ENCODE measurements at regions not wholly inside any gene's neighbourhood (a gene's known extent, or its start where the extent isn't known, plus 50 kb on each side); places are given as distances from the start of the nearest gene placed in this dataset.

- no peak overlapping the region for H3K4me3 ChIP-seq (ENCODE audit: low read depth, low read length)
- no peak for DNase-seq (ENCODE audit: low read depth)
- no peak for TF ChIP-seq CTCF (conservative IDR thresholded peaks at IDR 0.05; ENCODE audit: low read depth, low read length)
Measured at GRCh38 chr3:24943961-24944360, 449.3 kb upstream of the THRB start.

DNA sequence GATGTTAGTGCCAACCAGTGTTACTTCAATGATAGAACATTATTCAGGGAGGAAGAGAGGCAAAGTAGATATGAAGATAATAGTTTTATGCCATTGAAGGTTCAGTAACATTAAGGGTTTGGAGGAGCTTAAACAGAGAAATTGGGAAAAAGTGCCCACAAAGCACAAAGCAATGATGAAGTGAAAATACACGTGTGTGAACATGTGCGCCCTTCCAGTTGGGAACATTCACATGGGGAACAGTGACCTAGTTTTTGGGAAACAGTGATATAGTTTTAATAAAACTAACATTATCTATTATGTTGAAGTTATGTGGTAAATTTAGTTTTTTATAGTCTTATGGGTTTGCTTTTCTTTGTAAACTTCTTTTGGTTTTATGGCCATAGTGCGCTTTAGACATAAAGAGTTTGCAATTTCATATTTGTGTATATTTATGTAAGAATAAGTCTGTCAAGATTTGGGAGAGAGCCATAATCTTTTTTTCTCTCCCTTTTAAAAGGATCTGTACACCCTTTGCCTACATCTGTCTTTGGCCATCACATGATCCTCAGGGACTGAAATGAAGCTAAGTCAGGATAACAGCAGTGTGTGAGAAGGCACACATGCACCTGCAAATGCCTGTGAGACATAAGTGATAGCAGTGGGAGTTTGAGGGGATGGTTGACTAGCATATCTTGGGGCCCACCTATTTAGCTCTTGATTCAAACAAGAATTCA, 450.3 kb upstream of the THRB start:
- TF ChIP-seq CTCF (conservative IDR thresholded peaks at IDR 0.05; ENCODE audit: low read depth, low read length): no peak
- no peak for DNase-seq (ENCODE audit: low read depth)
- H3K4me3 ChIP-seq (ENCODE audit: low read depth, low read length): no peak overlapping the region

GRCh38 chr3:24945563-24945962, 450.9 kb upstream of the THRB start:
- peak; percentile 9 for DNase-seq (ENCODE audit: low read depth)
- no peak for TF ChIP-seq CTCF (conservative IDR thresholded peaks at IDR 0.05; ENCODE audit: low read depth, low read length)
- H3K4me3 ChIP-seq (ENCODE audit: low read depth, low read length): no peak overlapping the region

DNA sequence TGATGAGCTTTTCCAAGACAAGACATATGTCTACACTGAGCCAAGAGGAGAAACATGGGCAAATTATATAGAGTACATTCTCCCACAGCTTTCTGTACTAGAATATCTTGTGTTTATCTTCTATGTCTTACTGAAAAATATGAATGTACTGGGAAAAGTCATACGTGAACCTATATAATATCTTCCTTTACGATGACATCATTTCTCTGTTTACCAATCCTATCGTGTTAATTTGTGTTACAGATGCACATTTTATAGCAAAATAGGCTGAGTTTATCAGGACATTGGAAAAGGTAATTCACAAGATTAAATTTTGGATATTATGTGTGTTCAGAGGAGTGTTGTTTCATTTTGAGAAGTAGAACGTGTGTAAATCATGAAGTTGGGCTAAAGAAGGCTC, 452.5 kb upstream of the THRB start:
- DNase-seq (ENCODE audit: low read depth): no peak
- TF ChIP-seq CTCF (conservative IDR thresholded peaks at IDR 0.05; ENCODE audit: low read depth, low read length): no peak
- no peak overlapping the region for H3K4me3 ChIP-seq (ENCODE audit: low read depth, low read length)

- H3K4me3 ChIP-seq (ENCODE audit: low read depth, low read length): no peak overlapping the region
- TF ChIP-seq CTCF (conservative IDR thresholded peaks at IDR 0.05; ENCODE audit: low read depth, low read length): no peak
- no peak for DNase-seq (ENCODE audit: low read depth)
Measured at GRCh38 chr3:24951180-24951579, 456.5 kb upstream of the THRB start.

- TF ChIP-seq CTCF (conservative IDR thresholded peaks at IDR 0.05; ENCODE audit: low read depth, low read length): no peak
- DNase-seq (ENCODE audit: low read depth): no peak
- H3K4me3 ChIP-seq (ENCODE audit: low read depth, low read length): no peak overlapping the region
Measured at GRCh38 chr3:24952388-24952787, 457.7 kb upstream of the THRB start.

GRCh38 chr3:24953060-24953771, 458.6 kb upstream of the THRB start:
- H3K4me3 ChIP-seq (ENCODE audit: low read depth, low read length): no peak overlapping the region
- TF ChIP-seq CTCF (conservative IDR thresholded peaks at IDR 0.05; ENCODE audit: low read depth, low read length): no peak
- no peak for DNase-seq (ENCODE audit: low read depth)

Data from epithelial cell of proximal tubule (primary cell).